ENCODE measurements at regions not wholly inside any gene's neighbourhood (a gene's known extent, or its start where the extent isn't known, plus 50 kb on each side); places are given as distances from the start of the nearest gene placed in this dataset.

DNA sequence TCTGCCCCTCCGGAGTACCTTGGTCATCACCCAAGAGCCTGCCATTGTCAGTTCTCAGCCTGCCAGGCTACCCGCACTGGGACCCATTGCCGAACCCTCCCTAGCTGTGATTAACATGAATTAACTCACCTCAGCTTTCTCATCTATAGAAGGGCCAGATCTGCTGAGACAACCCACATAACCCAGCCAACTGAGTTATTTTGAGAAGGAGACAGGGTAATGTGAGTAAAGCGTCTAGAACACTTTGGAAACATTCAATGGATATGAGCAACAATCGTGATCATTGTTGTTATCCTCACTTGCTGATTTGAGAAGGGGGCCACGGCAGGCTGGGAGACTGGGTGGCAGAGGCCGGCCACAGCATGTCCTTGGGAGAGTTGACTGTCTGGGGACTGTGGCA lies 196.8 kb downstream of the GLI2 start:
- DNase-seq (ENCODE audit: low spot score) = no peak
- Histone ChIP-seq H3K27ac (peak overlapping the region; percentile 45 to 85), H3K4me3 (no peak overlapping the region)
- TF ChIP-seq, protein P1, sequence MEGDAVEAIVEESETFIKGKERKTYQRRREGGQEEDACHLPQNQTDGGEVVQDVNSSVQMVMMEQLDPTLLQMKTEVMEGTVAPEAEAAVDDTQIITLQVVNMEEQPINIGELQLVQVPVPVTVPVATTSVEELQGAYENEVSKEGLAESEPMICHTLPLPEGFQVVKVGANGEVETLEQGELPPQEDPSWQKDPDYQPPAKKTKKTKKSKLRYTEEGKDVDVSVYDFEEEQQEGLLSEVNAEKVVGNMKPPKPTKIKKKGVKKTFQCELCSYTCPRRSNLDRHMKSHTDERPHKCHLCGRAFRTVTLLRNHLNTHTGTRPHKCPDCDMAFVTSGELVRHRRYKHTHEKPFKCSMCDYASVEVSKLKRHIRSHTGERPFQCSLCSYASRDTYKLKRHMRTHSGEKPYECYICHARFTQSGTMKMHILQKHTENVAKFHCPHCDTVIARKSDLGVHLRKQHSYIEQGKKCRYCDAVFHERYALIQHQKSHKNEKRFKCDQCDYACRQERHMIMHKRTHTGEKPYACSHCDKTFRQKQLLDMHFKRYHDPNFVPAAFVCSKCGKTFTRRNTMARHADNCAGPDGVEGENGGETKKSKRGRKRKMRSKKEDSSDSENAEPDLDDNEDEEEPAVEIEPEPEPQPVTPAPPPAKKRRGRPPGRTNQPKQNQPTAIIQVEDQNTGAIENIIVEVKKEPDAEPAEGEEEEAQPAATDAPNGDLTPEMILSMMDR (IDR thresholded peaks at IDR 0.05) = no peak

- no peak for DNase-seq (ENCODE audit: low spot score)
- Histone ChIP-seq H3K27ac (peak overlapping the region; percentile 45 to 85), H3K4me3 (no peak overlapping the region)
- TF ChIP-seq, protein P1 (IDR thresholded peaks at IDR 0.05) = no peak
Observed at GRCh38 chr2:120932881-120933280, 197.2 kb downstream of the GLI2 start.

GRCh38 chr2:120933693-120934573 lies 198.3 kb downstream of the GLI2 start:
- Histone ChIP-seq H3K27ac (peak overlapping the region; percentile 45 to 85), H3K4me3 (no peak overlapping the region)
- TF ChIP-seq, protein P1 (IDR thresholded peaks at IDR 0.05) = no peak
- no peak for DNase-seq (ENCODE audit: low spot score)

DNA sequence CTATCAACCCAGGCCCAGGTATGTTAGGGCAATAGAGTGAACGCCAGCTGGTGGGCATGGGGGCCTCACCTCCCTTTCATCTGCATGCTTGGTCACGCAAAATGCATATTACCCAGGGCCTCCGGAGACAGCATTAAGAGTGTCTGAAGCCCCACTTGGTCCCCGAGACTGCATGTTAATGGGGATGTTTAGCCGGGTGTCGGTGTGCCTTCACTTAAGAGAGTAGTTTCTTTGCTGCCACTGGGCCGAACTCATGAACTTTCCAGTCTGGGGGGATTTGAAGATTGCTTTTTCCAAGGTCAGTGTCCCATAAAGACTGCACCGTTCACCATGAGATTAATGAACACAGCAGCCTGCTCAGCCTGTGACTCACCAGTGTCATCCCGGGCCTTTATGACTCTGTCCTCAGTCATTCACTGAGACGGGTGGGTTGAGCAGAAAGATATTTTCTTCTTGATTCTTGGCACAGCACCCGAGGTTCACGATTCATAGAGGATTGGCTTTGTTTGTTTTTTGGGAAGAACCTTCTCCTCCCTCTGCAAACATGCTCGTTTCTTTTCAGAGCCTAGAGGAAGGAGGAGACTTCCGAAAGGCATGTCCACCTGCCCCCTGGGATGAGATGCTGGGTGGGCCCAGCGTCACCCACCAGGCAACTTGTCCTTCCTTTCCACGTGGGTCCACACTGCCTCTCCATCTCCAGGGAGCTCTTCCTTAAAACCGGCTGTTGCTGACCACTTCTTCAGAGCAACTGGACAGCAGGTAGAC lies 199.1 kb downstream of the GLI2 start:
- no peak for DNase-seq (ENCODE audit: low spot score)
- Histone ChIP-seq H3K4me3 (no peak overlapping the region), H3K27ac (peak overlapping the region; percentile 54 to 85)
- TF ChIP-seq, protein P1 (IDR thresholded peaks at IDR 0.05) = no peak

GRCh38 chr2:120935339-120936313 lies 200.0 kb downstream of the GLI2 start:
- TF ChIP-seq, protein P1 (IDR thresholded peaks at IDR 0.05) = no peak
- Histone ChIP-seq H3K27ac (peak overlapping the region; percentile 54 to 85), H3K4me3 (no peak overlapping the region)
- no peak for DNase-seq (ENCODE audit: low spot score)

GRCh38 chr2:120936476-120937334 lies 201.0 kb downstream of the GLI2 start:
- peak overlapping the region; percentile 23 to 85 for H3K27ac ChIP-seq
- DNase-seq (ENCODE audit: low spot score) = no peak

More at GRCh38 chr2:120936476-120937334, 201.0 kb downstream of the GLI2 start:
- TF ChIP-seq, protein P1 (IDR thresholded peaks at IDR 0.05) = no peak
- no peak overlapping the region for H3K4me3 ChIP-seq

All from coronary artery (tissue), 2 donors.